GM18508 (cell line): ENCODE measurements at regions not wholly inside any gene's neighbourhood (a gene's known extent, or its start where the extent isn't known, plus 50 kb on each side); places are given as distances from the start of the nearest gene placed in this dataset.
"Not testable (repeated sequence)": the region's sequence is repeated elsewhere in the genome, so short reads cannot be mapped to it uniquely, and the experiment has no call there.

ENCODE experiments used
- ATAC-seq: cut with Tn5 transposase; IDR thresholded peaks from one replicate; pipeline ENCODE4 v1.9.1; 2021; ENCODE audit warnings: moderate number of reproducible peaks; ENCODE audit not compliant: insufficient read depth, unreplicated experiment

- ATAC-seq = no peak
These were observed 169.3 kb downstream of the TMEM200C start for GRCh38 chr18:5726011-5726410.

GRCh38 chr18:5721924-5722323 lies 173.4 kb downstream of the TMEM200C start:
- no peak for ATAC-seq

GRCh38 chr18:5720132-5720531 lies 175.2 kb downstream of the TMEM200C start:
- ATAC-seq = no peak

DNA sequence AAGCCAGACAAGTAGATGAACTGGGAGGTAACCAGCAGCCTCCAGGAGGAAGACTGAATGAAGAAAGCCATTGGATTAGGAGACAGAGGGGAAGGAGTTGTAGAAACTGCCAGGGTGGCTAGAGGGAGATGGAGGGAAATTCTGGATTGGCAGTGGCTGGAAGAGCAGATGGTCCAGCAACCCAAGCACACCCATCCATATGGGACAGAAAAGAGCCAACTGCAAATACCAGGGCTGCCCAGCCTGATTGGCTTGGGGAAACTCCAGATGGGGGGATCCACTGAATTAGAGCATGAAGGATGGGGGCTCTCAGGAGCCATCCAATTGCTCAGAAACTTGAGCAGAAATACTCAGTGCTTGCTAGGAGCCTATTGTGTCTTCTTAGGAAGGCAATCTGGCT lies 173.5 kb upstream of the EPB41L3 start:
- no peak for ATAC-seq

DNA sequence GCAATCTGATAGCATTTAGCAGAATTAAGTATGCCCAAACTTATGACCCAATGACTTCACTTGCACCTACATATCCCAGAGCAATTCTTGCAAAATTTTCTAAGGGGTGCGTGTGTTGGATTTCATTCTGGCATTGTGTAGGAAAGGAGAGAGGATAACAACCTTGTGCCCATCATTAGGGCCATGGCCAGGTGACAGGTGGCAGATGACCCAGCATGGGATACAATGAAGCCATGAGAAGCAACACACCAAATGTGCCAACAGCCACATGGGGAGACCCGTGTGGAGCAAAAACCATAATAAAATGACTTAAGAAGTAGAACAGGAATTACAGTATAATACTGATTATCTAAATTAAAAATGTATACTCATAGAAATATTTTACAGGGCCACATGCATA lies 166.9 kb upstream of the EPB41L3 start:
- ATAC-seq = no peak

DNA sequence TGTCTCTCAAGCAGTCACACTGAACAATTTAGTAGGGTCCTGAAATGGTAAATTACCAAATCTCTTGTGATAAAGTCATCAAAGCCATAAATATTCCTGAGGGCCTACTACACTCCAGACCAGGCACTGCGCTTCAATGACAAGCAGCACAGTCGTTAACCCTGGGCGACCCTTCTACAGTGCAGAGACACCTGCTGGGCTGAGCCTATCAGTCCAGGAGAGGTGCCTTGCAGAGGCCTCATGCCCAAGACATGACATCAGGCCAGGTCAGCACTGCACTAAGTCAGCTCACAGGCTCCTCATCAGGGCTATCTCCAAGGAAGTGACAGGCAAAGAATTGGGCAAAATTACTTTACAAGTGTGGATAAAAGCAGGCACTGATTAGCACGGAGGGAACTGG lies 166.4 kb upstream of the EPB41L3 start:
- no peak for ATAC-seq

DNA sequence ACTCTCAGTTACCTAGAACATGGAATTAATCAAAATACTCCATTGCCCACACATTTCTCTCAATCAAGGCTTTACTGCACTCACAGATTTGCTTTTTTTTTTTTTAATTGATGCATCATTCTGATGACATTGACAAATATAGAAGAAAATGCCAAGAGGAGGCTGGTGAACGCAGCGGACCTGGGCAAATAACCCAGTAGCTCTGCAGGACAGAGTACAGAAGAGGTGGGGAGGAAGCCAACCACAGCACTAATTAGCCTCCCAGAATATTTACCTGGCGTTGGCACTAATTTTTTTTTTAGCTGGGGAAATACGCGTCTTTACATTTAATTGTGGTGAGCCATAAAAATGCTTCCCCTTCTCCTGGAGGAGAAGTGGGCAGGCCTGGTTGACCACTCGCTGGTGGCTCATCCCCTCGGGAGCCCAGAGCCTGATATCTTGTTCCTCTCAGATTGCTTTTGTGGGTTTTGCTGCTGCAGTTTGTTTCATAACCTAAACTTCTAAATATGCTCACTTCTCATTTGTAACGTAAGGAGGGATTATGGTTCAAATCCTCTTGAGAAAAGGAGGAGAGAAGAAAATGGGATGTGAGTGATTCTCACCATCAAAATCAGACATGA lies 165.8 kb upstream of the EPB41L3 start:
- no peak for ATAC-seq

GRCh38 chr18:5707586-5707985 lies 163.8 kb upstream of the EPB41L3 start:
- ATAC-seq = no peak

GRCh38 chr18:5705393-5705792 lies 161.6 kb upstream of the EPB41L3 start:
- ATAC-seq = no peak

DNA sequence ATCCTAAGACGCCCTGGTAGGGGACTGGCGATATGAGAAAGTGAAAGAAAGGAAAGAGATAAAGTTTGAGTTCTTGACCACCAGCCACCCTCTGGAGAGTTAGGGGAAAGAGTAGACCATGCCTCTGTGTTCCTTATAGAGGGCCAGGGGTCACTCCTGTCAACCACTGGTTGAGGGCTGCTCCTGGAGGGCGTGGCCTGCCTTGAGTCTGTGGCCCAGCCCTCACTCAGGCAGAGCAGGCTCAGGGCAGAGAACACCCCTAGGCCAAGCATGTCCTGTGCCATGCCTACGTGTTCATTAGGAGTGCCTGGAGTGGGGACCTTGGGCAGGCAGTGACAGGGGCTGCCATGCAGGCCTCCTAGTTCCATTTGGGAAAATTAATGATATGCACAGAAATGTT lies 161.1 kb upstream of the EPB41L3 start:
- ATAC-seq = no peak

DNA sequence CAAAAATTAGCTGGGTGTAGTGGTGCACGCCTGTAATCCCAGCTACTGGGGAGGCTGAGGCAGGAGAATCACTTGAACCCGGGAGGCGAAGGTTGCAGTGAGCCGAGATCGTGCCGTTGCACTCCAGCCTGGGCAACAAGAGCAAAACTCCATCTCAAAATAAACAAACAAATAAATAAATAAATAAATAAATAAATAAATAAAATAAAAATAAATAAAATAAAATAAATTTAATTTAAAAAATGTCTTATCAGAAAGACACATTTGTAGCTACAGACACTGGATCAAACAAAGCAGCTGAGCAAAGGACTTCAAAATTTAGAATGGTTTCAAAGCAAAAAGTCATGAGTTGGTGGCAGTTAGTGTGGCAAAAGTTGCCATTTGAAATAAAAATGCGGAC lies 158.2 kb upstream of the EPB41L3 start:
- not testable (repeated sequence) for ATAC-seq

DNA sequence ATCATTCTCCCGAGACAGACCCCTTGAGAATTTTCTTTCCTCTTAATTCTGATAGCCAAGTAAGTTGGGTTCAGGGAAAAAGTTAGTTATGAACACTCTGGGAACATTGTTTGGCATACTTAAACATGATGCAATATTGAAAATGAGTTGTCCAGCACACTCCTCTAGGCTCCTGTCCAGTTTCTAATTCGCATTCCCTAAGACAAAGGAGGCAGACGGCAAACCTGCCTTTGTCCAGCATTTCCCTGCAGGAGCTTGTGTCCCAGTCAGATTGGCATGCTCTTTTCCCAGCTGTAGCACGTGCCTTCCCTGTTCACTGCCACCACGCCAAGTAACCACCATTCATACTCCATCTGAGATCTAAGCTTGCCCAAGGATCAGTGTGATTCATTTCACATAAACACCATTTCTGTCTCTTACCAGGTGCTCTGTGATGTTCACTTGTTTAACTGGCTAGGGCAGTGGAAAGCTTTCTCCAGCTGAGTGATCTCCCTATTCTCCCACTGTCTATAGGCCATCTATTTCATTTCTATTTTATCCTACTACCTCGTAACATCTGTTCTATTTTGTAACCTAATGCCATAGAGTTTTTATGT lies 150.0 kb upstream of the EPB41L3 start:
- ATAC-seq = no peak

GRCh38 chr18:5678779-5679406 lies 135.1 kb upstream of the EPB41L3 start:
- ATAC-seq = no peak

GRCh38 chr18:5678278-5678677 lies 134.5 kb upstream of the EPB41L3 start:
- ATAC-seq = no peak

DNA sequence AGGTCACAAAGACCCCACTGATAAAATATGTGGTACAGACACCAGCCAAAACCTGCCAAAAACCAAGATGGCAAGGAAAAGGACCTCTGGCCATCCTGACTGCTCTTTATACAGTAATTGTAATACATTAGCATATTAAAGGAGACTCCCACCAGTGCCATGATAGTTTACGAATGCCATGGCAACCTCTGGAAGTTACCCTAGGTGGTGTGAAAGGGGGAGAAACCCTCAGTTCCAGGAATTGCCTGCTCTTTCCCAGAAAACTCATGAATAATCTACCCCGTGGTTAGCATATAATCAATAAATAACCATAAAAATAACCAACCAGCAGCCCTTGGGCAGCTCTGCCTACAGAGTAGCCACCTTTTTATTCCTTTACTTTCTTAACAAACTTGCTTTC lies 129.8 kb upstream of the EPB41L3 start:
- ATAC-seq = no peak

DNA sequence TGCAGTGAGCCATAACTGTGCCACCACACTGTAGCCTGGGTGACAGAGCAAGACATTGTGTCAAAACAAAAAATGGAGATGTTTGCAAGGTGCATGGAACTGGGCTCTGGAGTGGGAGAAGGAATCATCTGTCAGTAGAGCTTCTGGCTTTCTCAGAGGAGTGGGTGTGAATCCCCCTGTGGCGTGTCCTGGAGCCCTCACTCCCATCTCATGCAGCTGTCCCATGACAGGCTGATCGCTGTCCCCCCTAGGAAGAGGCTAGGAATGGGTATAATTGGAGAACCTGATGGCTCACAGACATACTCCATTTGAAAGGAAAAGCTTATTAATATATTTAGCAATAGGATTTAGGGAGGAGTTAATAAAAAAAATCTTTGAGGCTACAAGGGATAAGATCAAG lies 125.8 kb upstream of the EPB41L3 start:
- ATAC-seq = no peak

DNA sequence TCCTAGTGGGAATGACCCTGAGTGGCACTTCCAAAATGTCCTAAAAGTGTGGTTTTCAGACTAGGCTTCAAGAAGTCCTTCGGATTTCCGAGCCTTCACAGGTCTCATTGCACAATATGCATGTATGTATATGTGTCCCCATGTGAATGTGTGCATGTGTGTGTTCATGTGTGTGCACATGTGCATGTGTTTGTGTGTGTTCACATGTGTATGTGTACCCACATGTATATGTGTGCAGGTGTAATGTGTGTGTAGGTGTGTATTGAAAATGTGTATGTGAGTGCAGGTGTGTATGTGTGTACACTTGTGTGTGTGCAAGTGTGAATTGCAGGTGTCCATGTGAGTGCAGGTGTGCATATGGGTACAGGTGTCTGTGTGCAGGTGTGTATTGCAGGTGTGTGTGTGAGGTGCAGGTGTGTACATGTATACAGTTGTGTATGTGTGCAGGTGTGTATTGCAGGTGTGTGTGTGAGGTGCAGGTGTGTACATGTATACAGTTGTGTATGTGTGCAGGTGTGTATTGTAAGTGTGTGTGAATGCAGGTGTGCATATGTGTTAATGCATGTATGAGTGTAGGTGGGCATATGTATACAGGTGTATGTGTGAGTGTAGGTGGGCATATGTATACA lies 124.4 kb upstream of the EPB41L3 start:
- ATAC-seq = no peak

DNA sequence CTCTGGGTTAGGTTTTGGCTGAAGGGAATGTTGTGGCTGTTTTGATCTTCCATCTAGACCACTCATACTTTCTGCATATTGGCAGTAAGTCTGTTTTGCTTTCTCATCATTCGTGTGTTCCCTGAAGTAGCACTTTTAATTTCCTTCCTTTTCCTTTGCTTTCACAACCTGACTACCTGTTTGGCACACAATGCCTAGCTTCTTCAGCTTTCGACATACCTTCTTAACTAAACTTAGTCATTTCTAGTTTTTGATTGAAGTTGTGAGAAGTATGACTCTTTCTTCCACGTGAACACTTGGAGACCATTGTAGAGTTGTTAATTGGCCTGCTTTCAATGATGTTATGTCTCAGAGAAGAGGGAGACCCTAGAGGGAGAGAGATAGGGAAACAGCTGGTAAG lies 123.6 kb upstream of the EPB41L3 start:
- ATAC-seq = no peak

GRCh38 chr18:5662586-5663090 lies 118.8 kb upstream of the EPB41L3 start:
- ATAC-seq = no peak

DNA sequence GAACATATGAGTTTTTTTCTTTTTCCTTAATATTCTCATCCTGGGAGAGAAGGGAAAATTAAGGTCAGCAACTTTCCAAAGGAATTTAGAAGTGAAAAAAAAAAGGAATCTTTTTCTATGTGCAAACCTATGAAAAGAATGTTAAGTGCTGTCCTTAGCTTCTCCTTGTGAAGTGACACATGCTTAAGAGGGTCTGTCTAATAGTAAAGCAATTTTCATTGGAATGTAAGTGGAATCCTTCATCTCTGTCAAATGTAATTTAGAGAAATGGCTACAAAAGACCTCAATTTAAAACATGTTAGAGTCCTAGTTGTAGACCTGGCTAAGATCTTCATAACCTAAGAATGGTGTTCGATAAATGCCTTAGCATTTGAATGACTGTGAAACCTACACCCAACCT lies 117.4 kb upstream of the EPB41L3 start:
- no peak for ATAC-seq

GRCh38 chr18:5653802-5654201 lies 110.0 kb upstream of the EPB41L3 start:
- no peak for ATAC-seq
